Ovary (tissue), 3 donors: ENCODE measurements at regions not wholly inside any gene's neighbourhood (a gene's known extent, or its start where the extent isn't known, plus 50 kb on each side); places are given as distances from the start of the nearest gene placed in this dataset.

Experiments
- CTCF ChIP-seq, 3 donors: fragments of 450-650 bp in 2 of 3; fragments of 200-600 bp in 1 of 3; IDR thresholded peaks; one replicate each; pipeline versions ENCODE4 v1.5.1 to v1.8.0; 2016 to 2022; ENCODE audit warnings: antibody characterized with exemption in 3 of 3, mild to moderate bottlenecking in 1 of 3
- EP300 ChIP-seq: sonication (generic); formaldehyde crosslinking; IDR thresholded peaks from one replicate; pipeline ENCODE4 v1.6.1; 2017; ENCODE audit warnings: antibody characterized with exemption
- donor health status: DM: no; HTN: no; CAD: no.

DNA sequence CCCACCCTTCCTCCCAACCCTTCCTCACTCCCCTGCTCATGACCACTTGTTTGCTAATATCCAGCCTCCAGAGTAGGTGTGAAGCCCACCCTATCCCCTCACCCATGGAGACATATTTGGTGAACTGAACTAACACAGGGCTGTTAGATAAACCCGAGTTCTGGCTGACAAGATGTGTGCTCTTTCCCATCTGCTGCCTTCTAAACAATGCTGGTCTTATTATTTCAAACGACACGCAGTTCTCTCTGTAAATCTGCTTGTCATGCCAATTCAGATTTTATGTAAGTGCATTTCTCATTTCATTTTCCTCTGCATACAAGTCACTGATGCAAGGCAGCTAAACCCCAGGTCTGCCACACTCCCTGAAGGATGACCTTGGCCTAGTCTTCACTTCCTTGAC is 343.0 kb upstream of the CDH5 start:
- TF ChIP-seq CTCF (IDR thresholded peaks at IDR 0.05) (no peak), EP300 (no peak)
